Astrocyte (in vitro differentiated cells and primary cell): ENCODE measurements at regions not wholly inside any gene's neighbourhood (a gene's known extent, or its start where the extent isn't known, plus 50 kb on each side); places are given as distances from the start of the nearest gene placed in this dataset.

Source experiments
- CTCF ChIP-seq: IDR thresholded peaks from 2 replicates; pipeline ENCODE4 v1.5.1; 2011; ENCODE audit warnings: low read depth, mild to moderate bottlenecking, inconsistent platforms, low read length, moderate library complexity; ENCODE audit not compliant: insufficient read depth
- EZH2 ChIP-seq: IDR thresholded peaks from 2 replicates; pipeline ENCODE4 v1.6.1; 2012; ENCODE audit warnings: mild to moderate bottlenecking, low read length, inconsistent platforms; ENCODE audit not compliant: insufficient read depth

GRCh38 chr10:113225903-113226302 lies 275.9 kb downstream of the TCF7L2 start:
- no peak for TF ChIP-seq CTCF
- no peak for TF ChIP-seq EZH2
